Loucy (cell line): ENCODE measurements at regions not wholly inside any gene's neighbourhood (a gene's known extent, or its start where the extent isn't known, plus 50 kb on each side); places are given as distances from the start of the nearest gene placed in this dataset.

Source experiments
- H2AFZ ChIP-seq: fragments of 200-600 bp; sonication (generic); 2 replicates; pipeline ENCODE4 v1.6.0; 2016; ENCODE audit warnings: antibody characterized with exemption, mild to moderate bottlenecking, low read length, moderate library complexity
- H3F3A ChIP-seq: fragments of 200-600 bp; 2 replicates; pipeline ENCODE4 v1.6.0; 2016; ENCODE audit warnings: antibody characterized with exemption, low read depth, mild to moderate bottlenecking
- H3K27me3 ChIP-seq: fragments of 200-600 bp; sonication (generic); 2 replicates; pipeline ENCODE4 v1.6.1; 2014; ENCODE audit warnings: low read length, mild to moderate bottlenecking; ENCODE audit not compliant: insufficient read depth, poor library complexity, severe bottlenecking
- H3K36me3 ChIP-seq: fragments of 200-600 bp; sonication (generic); 2 replicates; pipeline ENCODE4 v1.6.1; 2016; ENCODE audit warnings: low read length; ENCODE audit not compliant: insufficient read depth
- H3K4me1 ChIP-seq: fragments of 200-600 bp; sonication (generic); 2 replicates; pipeline ENCODE4 v1.5.1; 2014; ENCODE audit warnings: low read length, mild to moderate bottlenecking; ENCODE audit not compliant: insufficient read depth, poor library complexity, severe bottlenecking
- H3K4me2 ChIP-seq: fragments of 200-600 bp; sonication (generic); 2 replicates; pipeline ENCODE4 v1.6.0; 2014; ENCODE audit warnings: antibody characterized with exemption, low read length, low read depth, mild to moderate bottlenecking; ENCODE audit not compliant: poor library complexity, severe bottlenecking
- H3K4me3 ChIP-seq: fragments of 200-600 bp; sonication (generic); 2 replicates; pipeline ENCODE4 v1.5.1; 2014; ENCODE audit warnings: low read length, mild to moderate bottlenecking, mixed read lengths; ENCODE audit not compliant: poor library complexity, severe bottlenecking
- H3K79me2 ChIP-seq: fragments of 200-600 bp; sonication (generic); 2 replicates; pipeline ENCODE4 v1.6.1; 2014; ENCODE audit warnings: low read length; ENCODE audit not compliant: insufficient read depth
- H3K9ac ChIP-seq: fragments of 200-600 bp; sonication (generic); 2 replicates; pipeline ENCODE4 v1.6.0; 2014; ENCODE audit warnings: mild to moderate bottlenecking, low read depth, low read length, moderate library complexity; ENCODE audit not compliant: poor library complexity, severe bottlenecking
- H3K9me2 ChIP-seq: fragments of 200-600 bp; sonication (generic); replicated peaks from 2 replicates; pipeline ENCODE4 v1.6.1; 2016; ENCODE audit warnings: low read depth, low read length, mixed read lengths
- H3K9me3 ChIP-seq: fragments of 200-600 bp; sonication (generic); 2 replicates; pipeline ENCODE4 v1.6.1; 2014; ENCODE audit warnings: mild to moderate bottlenecking, antibody characterized with exemption, low read length, low read depth; ENCODE audit not compliant: insufficient read depth
- H4K20me1 ChIP-seq: fragments of 200-600 bp; sonication (generic); 2 replicates; pipeline ENCODE4 v1.6.0; 2014; ENCODE audit warnings: antibody characterized with exemption, low read length, mild to moderate bottlenecking; ENCODE audit not compliant: insufficient read depth, poor library complexity, severe bottlenecking
- EZH2phosphoT487 ChIP-seq: fragments of 200-600 bp; IDR thresholded peaks from 2 replicates; pipeline ENCODE4 v1.6.1; 2018; ENCODE audit warnings: antibody characterized with exemption, mild to moderate bottlenecking, moderate library complexity, borderline replicate concordance
- TF ChIP-seq, protein P1 (sequence below): fragments of 200-600 bp; sonication (generic); conservative IDR thresholded peaks from 2 replicates; pipeline ENCODE4 v1.5.1; 2014; ENCODE audit warnings: mild to moderate bottlenecking, antibody characterized with exemption, low read length

DNA sequence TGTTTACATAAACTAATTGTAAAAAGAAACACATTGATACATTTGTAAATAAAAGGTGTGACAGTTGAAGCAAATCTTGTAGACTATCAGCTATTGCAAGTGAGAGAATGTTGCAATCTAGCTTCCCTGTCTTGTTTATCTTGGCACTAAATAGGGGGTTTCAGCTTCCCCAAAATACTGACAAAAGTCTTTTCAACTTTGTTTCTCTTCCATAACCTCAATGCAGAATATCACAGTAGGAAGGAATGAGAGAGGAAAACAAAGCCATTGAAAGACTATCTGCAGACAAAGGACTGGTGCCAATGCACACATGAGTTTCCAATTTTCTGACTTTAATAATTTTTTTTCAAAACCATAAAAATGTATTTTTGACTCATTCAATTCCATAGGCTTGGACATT, 886.2 kb upstream of the MGAT4C start:
- H2AFZ ChIP-seq, result no peak overlapping the region
- TF ChIP-seq, protein P1, sequence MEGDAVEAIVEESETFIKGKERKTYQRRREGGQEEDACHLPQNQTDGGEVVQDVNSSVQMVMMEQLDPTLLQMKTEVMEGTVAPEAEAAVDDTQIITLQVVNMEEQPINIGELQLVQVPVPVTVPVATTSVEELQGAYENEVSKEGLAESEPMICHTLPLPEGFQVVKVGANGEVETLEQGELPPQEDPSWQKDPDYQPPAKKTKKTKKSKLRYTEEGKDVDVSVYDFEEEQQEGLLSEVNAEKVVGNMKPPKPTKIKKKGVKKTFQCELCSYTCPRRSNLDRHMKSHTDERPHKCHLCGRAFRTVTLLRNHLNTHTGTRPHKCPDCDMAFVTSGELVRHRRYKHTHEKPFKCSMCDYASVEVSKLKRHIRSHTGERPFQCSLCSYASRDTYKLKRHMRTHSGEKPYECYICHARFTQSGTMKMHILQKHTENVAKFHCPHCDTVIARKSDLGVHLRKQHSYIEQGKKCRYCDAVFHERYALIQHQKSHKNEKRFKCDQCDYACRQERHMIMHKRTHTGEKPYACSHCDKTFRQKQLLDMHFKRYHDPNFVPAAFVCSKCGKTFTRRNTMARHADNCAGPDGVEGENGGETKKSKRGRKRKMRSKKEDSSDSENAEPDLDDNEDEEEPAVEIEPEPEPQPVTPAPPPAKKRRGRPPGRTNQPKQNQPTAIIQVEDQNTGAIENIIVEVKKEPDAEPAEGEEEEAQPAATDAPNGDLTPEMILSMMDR, result no peak
- no peak for TF ChIP-seq EZH2phosphoT487

DNA sequence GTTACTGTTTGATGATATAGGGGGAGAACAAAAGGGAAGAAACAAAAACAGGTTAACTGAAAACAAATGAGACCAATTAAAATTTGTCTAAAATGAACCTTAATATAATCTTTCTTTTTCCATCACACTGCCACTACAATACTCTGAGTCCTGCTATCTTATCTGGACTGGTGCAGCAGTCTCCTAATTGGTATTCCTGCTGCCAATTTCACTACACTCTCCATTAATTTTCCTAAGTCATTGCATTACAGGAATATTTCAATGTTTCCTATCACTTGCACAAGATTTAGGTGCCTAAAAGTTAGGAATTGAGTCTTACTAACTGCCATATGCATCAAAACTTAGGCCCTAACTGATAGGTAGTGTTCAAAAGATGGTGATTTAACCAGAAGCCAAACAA, 884.9 kb upstream of the MGAT4C start:
- H3K27me3 ChIP-seq, result no peaks in the 10 kb centered on the region
- no peaks in the 10 kb centered on the region for H3K4me1 ChIP-seq
- no peaks in the 10 kb centered on the region for H4K20me1 ChIP-seq
- no peak overlapping the region for H3K4me3 ChIP-seq
- H2AFZ ChIP-seq, result no peak overlapping the region
- no peaks in the 10 kb centered on the region for H3K9me3 ChIP-seq
- no peaks in the 10 kb centered on the region for H3K9me2 ChIP-seq
- no peak overlapping the region for H3K4me2 ChIP-seq
- TF ChIP-seq, protein P1, result no peak
- TF ChIP-seq EZH2phosphoT487, result no peak
- no peaks in the 10 kb centered on the region for H3K79me2 ChIP-seq
- no peaks in the 10 kb centered on the region for H3F3A ChIP-seq
- H3K36me3 ChIP-seq, result no peaks in the 10 kb centered on the region
- H3K9ac ChIP-seq, result no peak overlapping the region

More for the DNA sequence above, 886.2 kb upstream of the MGAT4C start:
- H3K4me3 ChIP-seq, result no peak overlapping the region
- no peaks in the 10 kb centered on the region for H3K9me2 ChIP-seq
- no peaks in the 10 kb centered on the region for H3K4me1 ChIP-seq
- no peak overlapping the region for H3K4me2 ChIP-seq
- no peak overlapping the region for H3K9ac ChIP-seq
- no peaks in the 10 kb centered on the region for H3F3A ChIP-seq
- no peaks in the 10 kb centered on the region for H3K27me3 ChIP-seq
- no peaks in the 10 kb centered on the region for H4K20me1 ChIP-seq
- no peaks in the 10 kb centered on the region for H3K9me3 ChIP-seq
- H3K36me3 ChIP-seq, result no peaks in the 10 kb centered on the region
- no peaks in the 10 kb centered on the region for H3K79me2 ChIP-seq

DNA sequence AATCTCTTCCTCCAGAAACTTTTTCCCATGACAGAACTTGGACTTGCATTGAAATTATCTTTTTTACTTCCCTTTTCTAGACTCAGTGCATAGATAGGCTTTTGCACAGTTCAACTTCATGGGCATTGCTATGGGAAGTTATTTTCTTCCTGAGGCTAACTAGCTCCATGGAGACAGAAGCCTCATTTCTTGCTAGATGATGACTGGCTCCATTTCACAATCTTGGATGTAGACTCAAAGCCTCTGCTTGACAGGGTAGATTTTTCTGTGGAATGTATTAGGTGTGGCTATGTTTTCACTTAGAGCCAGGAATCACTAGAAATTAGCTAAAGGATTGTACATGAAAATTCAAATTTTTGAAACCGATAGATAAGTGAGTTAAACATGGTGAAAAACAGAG, 884.1 kb upstream of the MGAT4C start:
- H3K27me3 ChIP-seq, result no peaks in the 10 kb centered on the region
- no peaks in the 10 kb centered on the region for H3K9me3 ChIP-seq
- H3K4me3 ChIP-seq, result no peak overlapping the region
- H3K36me3 ChIP-seq, result no peaks in the 10 kb centered on the region
- no peaks in the 10 kb centered on the region for H3F3A ChIP-seq
- no peaks in the 10 kb centered on the region for H4K20me1 ChIP-seq
- H3K9me2 ChIP-seq, result no peaks in the 10 kb centered on the region
- no peak overlapping the region for H2AFZ ChIP-seq
- H3K79me2 ChIP-seq, result no peaks in the 10 kb centered on the region
- TF ChIP-seq, protein P1, result no peak
- no peak for TF ChIP-seq EZH2phosphoT487
- no peaks in the 10 kb centered on the region for H3K4me1 ChIP-seq
- H3K4me2 ChIP-seq, result no peak overlapping the region
- no peak overlapping the region for H3K9ac ChIP-seq
